Tibial nerve (tissue), 4 donors: ENCODE measurements at regions not wholly inside any gene's neighbourhood (a gene's known extent, or its start where the extent isn't known, plus 50 kb on each side); places are given as distances from the start of the nearest gene placed in this dataset.

Experiments
- EP300 ChIP-seq, 2 donors: sonication (generic); formaldehyde crosslinking; IDR thresholded peaks; one replicate each; pipeline ENCODE4 v1.6.1; 2017; ENCODE audit warnings: antibody characterized with exemption in 2 of 2, mild to moderate bottlenecking in 1 of 2
- POLR2A ChIP-seq, 2 donors: fragments of 450-650 bp; IDR thresholded peaks; one replicate each; pipeline ENCODE4 v1.6.1; 2017; ENCODE audit warnings: antibody characterized with exemption in 2 of 2, mild to moderate bottlenecking in 2 of 2, moderate library complexity in 2 of 2
- TF ChIP-seq, protein P1 (sequence below), 5 experiments: fragments of 200-600 bp in 3 of 5; fragments of 450-650 bp in 2 of 5; sonication (generic) in 3 of 5; IDR thresholded peaks; one replicate each; pipeline ENCODE4 v1.5.1; 2016 to 2019; ENCODE audit warnings: antibody characterized with exemption in 5 of 5, mild to moderate bottlenecking in 3 of 5, moderate library complexity in 2 of 5

DNA sequence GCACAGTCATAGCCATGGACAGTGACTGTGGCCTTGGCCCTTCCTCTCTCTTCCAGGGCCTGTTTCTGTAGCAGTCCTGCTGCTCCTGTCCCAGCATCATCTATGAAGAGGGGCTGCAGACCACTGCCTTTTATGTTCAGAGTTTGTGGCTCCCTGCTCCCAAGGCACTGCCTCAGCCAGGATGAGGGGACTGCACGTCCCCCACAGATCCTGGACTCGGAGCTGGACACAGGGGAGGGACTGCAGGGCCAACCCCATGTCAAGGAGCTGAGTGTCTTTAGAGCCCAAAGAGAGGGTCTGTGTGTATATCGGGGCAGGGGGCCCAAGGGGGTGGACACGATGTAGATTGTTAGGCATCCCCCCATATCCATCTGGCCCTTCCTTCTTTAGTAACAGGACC, 60.6 kb upstream of the DIO3 start:
- TF ChIP-seq, protein P1, sequence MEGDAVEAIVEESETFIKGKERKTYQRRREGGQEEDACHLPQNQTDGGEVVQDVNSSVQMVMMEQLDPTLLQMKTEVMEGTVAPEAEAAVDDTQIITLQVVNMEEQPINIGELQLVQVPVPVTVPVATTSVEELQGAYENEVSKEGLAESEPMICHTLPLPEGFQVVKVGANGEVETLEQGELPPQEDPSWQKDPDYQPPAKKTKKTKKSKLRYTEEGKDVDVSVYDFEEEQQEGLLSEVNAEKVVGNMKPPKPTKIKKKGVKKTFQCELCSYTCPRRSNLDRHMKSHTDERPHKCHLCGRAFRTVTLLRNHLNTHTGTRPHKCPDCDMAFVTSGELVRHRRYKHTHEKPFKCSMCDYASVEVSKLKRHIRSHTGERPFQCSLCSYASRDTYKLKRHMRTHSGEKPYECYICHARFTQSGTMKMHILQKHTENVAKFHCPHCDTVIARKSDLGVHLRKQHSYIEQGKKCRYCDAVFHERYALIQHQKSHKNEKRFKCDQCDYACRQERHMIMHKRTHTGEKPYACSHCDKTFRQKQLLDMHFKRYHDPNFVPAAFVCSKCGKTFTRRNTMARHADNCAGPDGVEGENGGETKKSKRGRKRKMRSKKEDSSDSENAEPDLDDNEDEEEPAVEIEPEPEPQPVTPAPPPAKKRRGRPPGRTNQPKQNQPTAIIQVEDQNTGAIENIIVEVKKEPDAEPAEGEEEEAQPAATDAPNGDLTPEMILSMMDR (IDR thresholded peaks at IDR 0.05): no peak
- TF ChIP-seq POLR2A (IDR thresholded peaks at IDR 0.05) (no peak), EP300 (IDR thresholded peaks at IDR 0.05) (no peak)
